Breast epithelium (tissue), 4 donors: ENCODE measurements at regions not wholly inside any gene's neighbourhood (a gene's known extent, or its start where the extent isn't known, plus 50 kb on each side); places are given as distances from the start of the nearest gene placed in this dataset.

Experiments used
- DNase-seq, 2 donors: peaks; one replicate each; pipeline ENCODE4 v3.0.0-alpha.2; 2019; ENCODE audit warnings: low spot score in 2 of 2
- H3K27ac ChIP-seq, 2 donors: fragments of 200-600 bp; sonication (generic) in 1 of 2; one replicate each; pipeline ENCODE4 v1.5.1; 2016 to 2019; ENCODE audit warnings: mild to moderate bottlenecking in 1 of 2
- H3K27me3 ChIP-seq, 2 donors: fragments of 200-600 bp; sonication (generic) in 1 of 2; one replicate each; pipeline versions ENCODE4 v1.5.1 to v1.6.0; 2017 to 2019; ENCODE audit warnings: control low read depth in 1 of 2, mild to moderate bottlenecking in 1 of 2
- H3K36me3 ChIP-seq: fragments of 200-600 bp; one replicate; pipeline ENCODE4 v1.5.1; 2019
- H3K4me1 ChIP-seq, 2 donors: fragments of 200-600 bp; sonication (generic); one replicate each; pipeline ENCODE4 v1.5.1; 2016 to 2019; ENCODE audit warnings: control low read depth in 1 of 2
- H3K4me3 ChIP-seq, 3 donors: fragments of 200-600 bp; sonication (generic); 1 replicate in 2 of 3; 2 replicates in 1 of 3; pipeline ENCODE4 v1.5.1; 2016 to 2019; ENCODE audit warnings: mild to moderate bottlenecking in 3 of 3, moderate library complexity in 2 of 3
- H3K9me3 ChIP-seq, 2 donors: fragments of 200-600 bp; sonication (generic) in 1 of 2; one replicate each; pipeline ENCODE4 v1.5.1; 2016 to 2019; ENCODE audit warnings: control low read depth in 1 of 2
- POLR2A ChIP-seq: fragments of 450-650 bp; IDR thresholded peaks from one replicate; pipeline ENCODE4 v1.6.1; 2016; ENCODE audit warnings: antibody characterized with exemption, mild to moderate bottlenecking, moderate library complexity
- POLR2AphosphoS5 ChIP-seq, 3 donors: sonication (generic); formaldehyde crosslinking; IDR thresholded peaks; one replicate each; pipeline ENCODE4 v1.6.1; 2017; ENCODE audit warnings: antibody characterized with exemption in 3 of 3
- intact Hi-C: fragments of 100-400 bp; cut with DNase I; formaldehyde crosslinking; loops from one replicate; pipeline ENCODE4 v1.15.1; 2023; ENCODE audit warnings: low total_unique reads
- TF ChIP-seq, protein P1 (sequence below), 3 donors: fragments of 450-650 bp; IDR thresholded peaks; one replicate each; pipeline ENCODE4 v1.5.1; 2016 to 2017; ENCODE audit warnings: antibody characterized with exemption in 3 of 3, mild to moderate bottlenecking in 3 of 3, moderate library complexity in 3 of 3

DNA sequence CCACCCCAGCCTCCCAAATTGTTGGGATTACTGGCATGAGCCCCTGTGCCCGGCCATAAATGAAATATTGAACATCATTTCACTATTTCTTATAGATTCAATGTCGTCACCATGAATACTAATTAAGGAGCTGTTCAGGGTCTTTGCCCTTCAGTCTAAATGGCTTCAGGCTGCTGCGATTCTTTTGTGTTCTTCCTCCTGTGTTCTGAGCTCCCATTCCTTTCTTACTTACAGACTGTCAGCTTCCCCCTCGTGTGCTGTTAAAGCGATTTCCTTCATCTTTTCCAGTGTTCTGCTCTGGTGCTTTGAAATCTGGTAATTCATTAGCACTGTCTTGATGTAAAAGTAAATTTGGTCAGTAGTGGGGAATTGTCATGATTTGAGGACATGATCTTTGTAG, 63.3 kb upstream of the PRDM1 start:
- TF ChIP-seq POLR2A: no peak
- no peak for TF ChIP-seq POLR2AphosphoS5 (IDR thresholded peaks at IDR 0.05)
- TF ChIP-seq, protein P1, sequence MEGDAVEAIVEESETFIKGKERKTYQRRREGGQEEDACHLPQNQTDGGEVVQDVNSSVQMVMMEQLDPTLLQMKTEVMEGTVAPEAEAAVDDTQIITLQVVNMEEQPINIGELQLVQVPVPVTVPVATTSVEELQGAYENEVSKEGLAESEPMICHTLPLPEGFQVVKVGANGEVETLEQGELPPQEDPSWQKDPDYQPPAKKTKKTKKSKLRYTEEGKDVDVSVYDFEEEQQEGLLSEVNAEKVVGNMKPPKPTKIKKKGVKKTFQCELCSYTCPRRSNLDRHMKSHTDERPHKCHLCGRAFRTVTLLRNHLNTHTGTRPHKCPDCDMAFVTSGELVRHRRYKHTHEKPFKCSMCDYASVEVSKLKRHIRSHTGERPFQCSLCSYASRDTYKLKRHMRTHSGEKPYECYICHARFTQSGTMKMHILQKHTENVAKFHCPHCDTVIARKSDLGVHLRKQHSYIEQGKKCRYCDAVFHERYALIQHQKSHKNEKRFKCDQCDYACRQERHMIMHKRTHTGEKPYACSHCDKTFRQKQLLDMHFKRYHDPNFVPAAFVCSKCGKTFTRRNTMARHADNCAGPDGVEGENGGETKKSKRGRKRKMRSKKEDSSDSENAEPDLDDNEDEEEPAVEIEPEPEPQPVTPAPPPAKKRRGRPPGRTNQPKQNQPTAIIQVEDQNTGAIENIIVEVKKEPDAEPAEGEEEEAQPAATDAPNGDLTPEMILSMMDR (IDR thresholded peaks at IDR 0.05): no peak
- intact Hi-C loops: no loop called here
- no peak overlapping the region for H3K27ac ChIP-seq

DNA sequence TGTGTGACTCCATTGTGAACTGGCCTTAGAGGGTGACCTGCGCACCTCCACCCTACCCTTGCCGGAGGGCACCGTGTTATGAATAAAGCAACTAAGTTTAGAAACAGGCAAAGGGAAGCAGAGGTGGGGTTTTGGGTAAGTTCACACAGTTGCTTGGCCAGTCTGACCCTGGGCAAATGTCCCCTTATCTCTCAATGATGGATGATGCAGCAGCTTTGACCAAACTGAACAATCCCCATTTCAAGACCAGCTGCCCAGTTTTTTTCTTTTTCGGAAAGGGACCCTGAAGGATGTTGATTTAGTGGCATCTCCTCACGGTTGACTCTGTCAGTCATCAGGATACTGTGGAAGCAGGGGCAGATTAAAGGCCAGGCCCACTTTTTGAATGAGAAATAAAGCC, 68.7 kb upstream of the PRDM1 start:
- no peak overlapping the region for H3K27ac ChIP-seq
- H3K36me3 ChIP-seq: no peaks in the 10 kb centered on the region
- H3K4me1 ChIP-seq: no peaks in the 10 kb centered on the region
- TF ChIP-seq, protein P1 (IDR thresholded peaks at IDR 0.05): no peak
- TF ChIP-seq POLR2A (no peak), POLR2AphosphoS5 (IDR thresholded peaks at IDR 0.05) (no peak)
- H3K4me3 ChIP-seq: no peak overlapping the region
- H3K9me3 ChIP-seq: no peaks in the 10 kb centered on the region
- intact Hi-C loops: no loop called here
- no peaks in the 10 kb centered on the region for H3K27me3 ChIP-seq
- no peak for DNase-seq

More for the DNA sequence above, 63.3 kb upstream of the PRDM1 start:
- DNase-seq: no peak
- no peaks in the 10 kb centered on the region for H3K27me3 ChIP-seq
- no peak overlapping the region for H3K4me3 ChIP-seq
- H3K9me3 ChIP-seq: no peaks in the 10 kb centered on the region
- H3K4me1 ChIP-seq: no peaks in the 10 kb centered on the region
- H3K36me3 ChIP-seq: no peaks in the 10 kb centered on the region

DNA sequence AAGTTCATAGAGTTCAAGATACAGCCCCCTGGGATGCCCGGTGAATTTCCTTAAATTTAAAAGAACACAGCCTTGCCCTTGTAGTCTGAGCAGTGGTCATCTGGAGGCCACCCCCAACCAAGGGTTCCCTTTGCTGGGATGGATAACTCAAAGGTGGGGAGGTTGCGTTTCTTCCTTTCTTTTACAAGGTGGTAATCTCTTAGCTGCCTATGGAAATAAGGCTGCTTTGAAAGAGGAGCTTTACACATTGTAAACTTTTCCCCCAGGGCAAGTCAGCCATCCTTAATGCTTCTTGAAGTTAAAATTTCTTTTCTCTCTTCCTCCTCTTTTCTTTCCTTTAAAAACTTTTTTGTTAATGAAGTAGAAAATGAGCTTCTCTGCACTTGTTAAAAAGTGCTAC, 71.2 kb upstream of the PRDM1 start:
- no peaks in the 10 kb centered on the region for H3K27me3 ChIP-seq
- no peaks in the 10 kb centered on the region for H3K36me3 ChIP-seq
- H3K4me3 ChIP-seq: no peak overlapping the region
- intact Hi-C loops: no loop called here
- no peak overlapping the region for H3K27ac ChIP-seq
- no peaks in the 10 kb centered on the region for H3K4me1 ChIP-seq
- TF ChIP-seq POLR2AphosphoS5 (IDR thresholded peaks at IDR 0.05) (no peak), POLR2A (no peak)
- TF ChIP-seq, protein P1 (IDR thresholded peaks at IDR 0.05): no peak
- no peak for DNase-seq
- H3K9me3 ChIP-seq: no peaks in the 10 kb centered on the region

DNA sequence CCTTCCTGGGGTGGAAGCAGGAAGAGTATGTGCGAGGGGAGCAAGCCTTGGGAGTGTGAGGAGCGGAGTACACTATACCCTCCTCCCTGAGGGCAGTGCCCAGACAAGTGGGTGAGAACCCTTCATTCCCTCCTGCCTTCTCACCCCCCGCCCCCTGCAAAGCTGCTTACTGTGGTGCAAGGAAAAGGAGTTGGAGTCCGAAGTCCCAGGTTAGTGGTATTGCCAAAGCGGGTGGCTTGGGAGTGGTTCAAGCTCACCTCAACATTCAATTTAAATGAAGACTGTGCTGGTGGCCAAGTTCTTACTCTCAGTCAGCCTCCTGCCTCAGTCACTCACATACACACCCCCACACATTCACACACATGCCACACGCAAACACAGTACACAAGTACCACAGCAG, 74.7 kb upstream of the PRDM1 start:
- H3K4me3 ChIP-seq: no peak overlapping the region
- no peak overlapping the region for H3K27ac ChIP-seq
- no peaks in the 10 kb centered on the region for H3K4me1 ChIP-seq
- intact Hi-C loops: no loop called here
- DNase-seq: no peak
- H3K36me3 ChIP-seq: no peaks in the 10 kb centered on the region
- no peaks in the 10 kb centered on the region for H3K27me3 ChIP-seq
- no peaks in the 10 kb centered on the region for H3K9me3 ChIP-seq
- TF ChIP-seq, protein P1 (IDR thresholded peaks at IDR 0.05): no peak
- TF ChIP-seq POLR2A (no peak), POLR2AphosphoS5 (IDR thresholded peaks at IDR 0.05) (no peak)

DNA sequence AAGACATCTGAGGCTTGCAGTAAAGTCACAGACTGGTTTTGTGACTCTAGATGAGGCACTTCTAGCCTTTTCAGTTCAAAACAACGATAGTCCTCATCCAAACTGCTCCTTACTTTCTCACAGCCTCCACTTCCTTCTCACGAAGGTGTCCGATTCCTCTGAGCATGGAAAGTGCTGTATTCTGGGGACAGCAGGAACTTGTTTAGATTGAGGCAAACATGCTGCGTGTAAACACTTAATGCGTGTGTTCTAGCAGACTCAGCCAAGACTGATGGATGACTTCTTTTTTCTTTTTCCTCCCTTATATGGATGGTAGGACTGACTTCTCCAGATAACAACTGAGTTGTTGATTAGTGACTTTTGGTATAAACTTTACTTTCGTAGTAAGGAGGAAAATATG, 80.2 kb upstream of the PRDM1 start:
- DNase-seq: no peak
- H3K9me3 ChIP-seq: no peaks in the 10 kb centered on the region
- intact Hi-C loops: no loop called here
- H3K4me3 ChIP-seq: no peak overlapping the region
- H3K27me3 ChIP-seq: no peaks in the 10 kb centered on the region
- H3K36me3 ChIP-seq: no peaks in the 10 kb centered on the region
- no peaks in the 10 kb centered on the region for H3K4me1 ChIP-seq
- no peak overlapping the region for H3K27ac ChIP-seq
- TF ChIP-seq POLR2A: no peak
- no peak for TF ChIP-seq POLR2AphosphoS5 (IDR thresholded peaks at IDR 0.05)
- TF ChIP-seq, protein P1 (IDR thresholded peaks at IDR 0.05): no peak
